H1 (cell line): ENCODE measurements at regions not wholly inside any gene's neighbourhood (a gene's known extent, or its start where the extent isn't known, plus 50 kb on each side); places are given as distances from the start of the nearest gene placed in this dataset.

ENCODE experiments used
- CTCF ChIA-PET: fragments of 300-600 bp; sonication (Branson Sonifier 250); formaldehyde crosslinking; loops from one replicate; lab custom pipeline; 2021; ENCODE audit not compliant: partially characterized antibody; lab: Charles Lee
- POLR2A ChIA-PET: fragments of 300-600 bp; sonication (Branson Sonifier 250); formaldehyde crosslinking; loops from one replicate; lab custom pipeline; 2021; ENCODE audit warnings: inconsistent platforms; ENCODE audit not compliant: partially characterized antibody; lab: Charles Lee
- DNase-seq, 2 experiments: peaks; one replicate each; pipeline versions ENCODE4 v3.0.0 to v3.0.0-alpha.2; 2010 to 2022; ENCODE audit warnings: low spot score in 2 of 2, low read depth in 1 of 2, mixed read lengths in 1 of 2
- FAIRE-seq: peaks from 2 replicates; lab custom pipeline; 2011; peaks lifted over from hg19 to GRCh38; lab: Jason Lieb, UNC
- H2AFZ ChIP-seq: 2 replicates; pipeline ENCODE4 v1.8.1; 2012; ENCODE audit warnings: low read length, inconsistent platforms
- H2AK5ac ChIP-seq: 2 replicates; pipeline ENCODE4 v1.6.1; 2013; ENCODE audit warnings: low read depth, low read length
- H2BK120ac ChIP-seq: replicated peaks from 2 replicates; pipeline ENCODE3; 2013; ENCODE audit warnings: low read depth, low read length, inconsistent platforms
- H2BK12ac ChIP-seq: 2 replicates; pipeline ENCODE4 v1.6.1; 2013; ENCODE audit warnings: low read depth, low read length
- H2BK15ac ChIP-seq: 2 replicates; pipeline ENCODE4 v1.6.1; 2013; ENCODE audit warnings: low read length
- H2BK20ac ChIP-seq: 2 replicates; pipeline ENCODE4 v1.6.1; 2013; ENCODE audit warnings: low read length
- H2BK5ac ChIP-seq: 2 replicates; pipeline ENCODE4 v1.6.1; 2013; ENCODE audit warnings: low read depth, low read length
- H3K14ac ChIP-seq: 2 replicates; pipeline ENCODE4 v1.6.1; 2013; ENCODE audit warnings: inconsistent platforms; ENCODE audit not compliant: insufficient read length
- H3K18ac ChIP-seq: 2 replicates; pipeline ENCODE4 v1.6.1; 2013; ENCODE audit warnings: low read length; ENCODE audit errors: extremely low read depth
- H3K23ac ChIP-seq: 2 replicates; pipeline ENCODE4 v1.6.1; 2013; ENCODE audit warnings: inconsistent platforms; ENCODE audit not compliant: insufficient read length
- H3K23me2 ChIP-seq: 2 replicates; pipeline ENCODE4 v1.6.1; 2013; ENCODE audit warnings: low read depth, low read length
- H3K27ac ChIP-seq: 2 replicates; pipeline ENCODE4 v1.6.1; 2011; ENCODE audit warnings: low read depth, low read length, inconsistent platforms
- H3K27me3 ChIP-seq, 4 experiments: replicated peaks in 1 of 4; 1 replicate in 1 of 4; 2 replicates in 3 of 4; pipeline versions ENCODE4 v1.6.1 to v1.8.1; 2011 to 2013; ENCODE audit warnings: low read length in 3 of 4, mild to moderate bottlenecking in 3 of 4, inconsistent platforms in 2 of 4, mixed read lengths in 2 of 4, moderate library complexity in 1 of 4; ENCODE audit not compliant: control insufficient read depth in 3 of 4, insufficient read depth in 3 of 4; ENCODE audit errors: extremely low read depth in 1 of 4
- H3K36me3 ChIP-seq, 4 experiments: 2 replicates each; pipeline versions ENCODE4 v1.6.1 to v1.8.1; 2011 to 2013; ENCODE audit warnings: mild to moderate bottlenecking in 4 of 4, low read length in 3 of 4, moderate library complexity in 2 of 4, control low read depth in 1 of 4, inconsistent platforms in 1 of 4; ENCODE audit not compliant: insufficient read depth in 4 of 4, control insufficient read depth in 2 of 4
- H3K4ac ChIP-seq: replicated peaks from 2 replicates; pipeline ENCODE3; 2013; ENCODE audit warnings: low read length, low read depth, mixed read lengths, inconsistent platforms; ENCODE audit not compliant: insufficient read length
- H3K4me1 ChIP-seq, 4 experiments: replicated peaks in 1 of 4; 1 replicate in 1 of 4; 2 replicates in 3 of 4; pipeline versions ENCODE4 v1.6.1 to v1.8.1; 2011 to 2013; ENCODE audit warnings: low read length in 3 of 4, inconsistent platforms in 2 of 4, mixed read lengths in 1 of 4; ENCODE audit not compliant: insufficient read depth in 4 of 4, control insufficient read depth in 3 of 4
- H3K4me2 ChIP-seq, 2 experiments: 2 replicates each; pipeline versions ENCODE4 v1.6.1 to v1.8.1; 2011 to 2013; ENCODE audit warnings: low read depth in 2 of 2, low read length in 2 of 2, control low read depth in 1 of 2, inconsistent platforms in 1 of 2, mild to moderate bottlenecking in 1 of 2; ENCODE audit not compliant: insufficient read depth in 1 of 2
- H3K4me3 ChIP-seq, 4 experiments: fragments of 200-600, 300-600 bp in 1 of 4; sonication (generic), shearing (Covaris generic), sonication (Bioruptor Twin) in 1 of 4; 2 replicates each; pipeline versions ENCODE4 v1.5.1 to v1.8.1; 2011 to 2016; ENCODE audit warnings: low read length in 4 of 4, low read depth in 3 of 4, control low read depth in 2 of 4, inconsistent platforms in 2 of 4, mild to moderate bottlenecking in 2 of 4, mixed read lengths in 1 of 4, moderate library complexity in 1 of 4; ENCODE audit not compliant: insufficient read depth in 2 of 4; ENCODE audit errors: extremely low read depth in 1 of 4
- H3K56ac ChIP-seq: replicated peaks from 2 replicates; pipeline ENCODE3; 2013; ENCODE audit warnings: low read depth, mild to moderate bottlenecking, mixed read lengths, low read length, inconsistent platforms; ENCODE audit not compliant: insufficient read length
- H3K79me1 ChIP-seq: 2 replicates; pipeline ENCODE4 v1.6.1; 2013; ENCODE audit warnings: low read depth, low read length, control low read depth
- H3K79me2 ChIP-seq, 2 experiments: 2 replicates each; pipeline versions ENCODE4 v1.6.1 to v1.8.1; 2012 to 2013; ENCODE audit warnings: low read length in 2 of 2, mild to moderate bottlenecking in 2 of 2, inconsistent platforms in 1 of 2; ENCODE audit not compliant: insufficient read depth in 2 of 2, control insufficient read depth in 1 of 2
- H3K9ac ChIP-seq, 4 experiments: replicated peaks in 1 of 4; 1 replicate in 1 of 4; 2 replicates in 3 of 4; pipeline versions ENCODE4 v1.6.1 to v1.8.1; 2011 to 2013; ENCODE audit warnings: low read depth in 3 of 4, low read length in 3 of 4, control low read depth in 2 of 4, mild to moderate bottlenecking in 2 of 4, moderate library complexity in 2 of 4, inconsistent platforms in 1 of 4; ENCODE audit errors: extremely low read depth in 1 of 4
- H3K9me3 ChIP-seq, 2 experiments: 2 replicates each; pipeline versions ENCODE4 v1.6.1 to v1.8.1; 2012 to 2013; ENCODE audit warnings: mild to moderate bottlenecking in 2 of 2, moderate library complexity in 2 of 2, control low read depth in 1 of 2, inconsistent platforms in 1 of 2, low read depth in 1 of 2, low read length in 1 of 2, mixed read lengths in 1 of 2; ENCODE audit not compliant: insufficient read depth in 2 of 2
- H4K20me1 ChIP-seq, 2 experiments: replicated peaks in 1 of 2; 2 replicates each; pipeline versions ENCODE3 to v1.8.1; 2011 to 2013; ENCODE audit warnings: inconsistent platforms in 2 of 2, low read length in 2 of 2, mild to moderate bottlenecking in 1 of 2; ENCODE audit not compliant: insufficient read depth in 2 of 2, control insufficient read depth in 1 of 2
- H4K5ac ChIP-seq: 2 replicates; pipeline ENCODE4 v1.6.1; 2013; ENCODE audit warnings: low read length, low read depth, mixed read lengths, inconsistent platforms; ENCODE audit not compliant: insufficient read length
- H4K8ac ChIP-seq: 2 replicates; pipeline ENCODE4 v1.8.0; 2013; ENCODE audit warnings: mild to moderate bottlenecking, moderate library complexity, low read length, inconsistent platforms; ENCODE audit not compliant: insufficient read depth; ENCODE audit errors: extremely low read depth
- H4K91ac ChIP-seq: replicated peaks from 2 replicates; pipeline ENCODE3; 2013; ENCODE audit warnings: low read length, mixed read lengths, inconsistent platforms; ENCODE audit not compliant: insufficient read length
- SAP30 ChIP-seq: fragments of 300-600 bp; sonication (generic); IDR thresholded peaks from 2 replicates; pipeline ENCODE4 v1.7.1; 2012; ENCODE audit warnings: low read length, moderate library complexity, mild to moderate bottlenecking, inconsistent platforms; ENCODE audit not compliant: insufficient read depth, insufficient replicate concordance
- WGBS, 2 experiments: shearing (Covaris generic) in 1 of 2; methylation state at CpG; one replicate each; pipeline versions ENCODE4 v1.1.6 to v1.1.7; 2013 to 2015; ENCODE audit warnings: low lambda C conversion rate in 2 of 2, mixed read lengths in 2 of 2, inconsistent platforms in 1 of 2, low coverage in 1 of 2, missing lambda C conversion rate in 1 of 2; ENCODE audit not compliant: insufficient replicate concordance in 2 of 2, insufficient coverage in 1 of 2, insufficient read length in 1 of 2; ENCODE audit errors: extremely low coverage in 1 of 2, missing lambda C conversion rate in 1 of 2; 5-methylcytosine and 5-hydroxymethylcytosine counted together

DNA sequence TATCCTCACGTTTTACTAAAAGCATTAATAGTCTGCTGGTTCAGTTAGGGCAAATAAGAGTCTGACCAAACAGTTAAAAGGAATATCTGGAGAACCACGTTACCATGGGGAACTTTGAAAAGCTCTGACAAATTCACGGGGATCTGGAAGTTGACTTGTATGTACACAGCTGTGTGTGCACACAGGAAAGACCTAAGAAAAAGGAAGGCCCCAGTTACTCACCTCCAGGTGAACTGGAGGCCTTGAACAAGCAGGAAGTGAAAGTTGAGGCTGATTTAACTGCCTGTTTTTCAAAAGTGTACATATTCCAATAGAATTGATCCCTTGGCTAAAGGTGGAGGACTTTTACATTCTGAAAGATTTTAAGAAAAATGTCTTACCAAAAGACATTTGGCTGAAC is 1891.6 kb upstream of the PCDH20 start:
- no peaks in the 10 kb centered on the region for H4K20me1 ChIP-seq
- no peak overlapping the region for H2BK120ac ChIP-seq
- H3K18ac ChIP-seq = no peak overlapping the region
- no peaks in the 10 kb centered on the region for H3K36me3 ChIP-seq
- H2BK12ac ChIP-seq = no peak overlapping the region
- no peaks in the 10 kb centered on the region for H3K27me3 ChIP-seq
- no peak overlapping the region for H2BK20ac ChIP-seq
- no peaks in the 10 kb centered on the region for H3K79me2 ChIP-seq
- no peaks in the 10 kb centered on the region for H3K23me2 ChIP-seq
- no peak overlapping the region for H3K4me2 ChIP-seq
- no peaks in the 10 kb centered on the region for H3K4me1 ChIP-seq
- H3K9ac ChIP-seq = no peak overlapping the region
- no peak for TF ChIP-seq SAP30
- no peak overlapping the region for H3K14ac ChIP-seq
- ChIA-PET POLR2A (no interaction called here), CTCF (no interaction called here)
- no peaks in the 10 kb centered on the region for H3K79me1 ChIP-seq
- H3K23ac ChIP-seq = no peak overlapping the region
- H3K56ac ChIP-seq = no peak overlapping the region
- no peak overlapping the region for H3K4me3 ChIP-seq
- no peak for FAIRE-seq
- H3K9me3 ChIP-seq = peaks cover 0 to 6% of the 10 kb centered on the region in 2 experiments; a peak in 1 of 4 replicates
- H2AK5ac ChIP-seq = no peak overlapping the region
- WGBS, 2 experiments = 88% methylated on average over 3 of the region's 3 CpGs; no CpG with 5 or more reads in 1 of the 2 experiments
- H3K4ac ChIP-seq = no peak overlapping the region
- no peak overlapping the region for H2BK15ac ChIP-seq
- H2BK5ac ChIP-seq = no peak overlapping the region
- no peak overlapping the region for H4K8ac ChIP-seq
- no peak overlapping the region for H2AFZ ChIP-seq
- H4K5ac ChIP-seq = no peak overlapping the region
- no peak overlapping the region for H3K27ac ChIP-seq
- no peak overlapping the region for H4K91ac ChIP-seq
- no peak for DNase-seq
